Right lung (tissue), 2 donors: ENCODE measurements at regions not wholly inside any gene's neighbourhood (a gene's known extent, or its start where the extent isn't known, plus 50 kb on each side); places are given as distances from the start of the nearest gene placed in this dataset.

Experiments used
- DNase-seq, 2 donors: peaks; one replicate each; pipeline ENCODE4 v3.0.0-alpha.2; 2013

DNA sequence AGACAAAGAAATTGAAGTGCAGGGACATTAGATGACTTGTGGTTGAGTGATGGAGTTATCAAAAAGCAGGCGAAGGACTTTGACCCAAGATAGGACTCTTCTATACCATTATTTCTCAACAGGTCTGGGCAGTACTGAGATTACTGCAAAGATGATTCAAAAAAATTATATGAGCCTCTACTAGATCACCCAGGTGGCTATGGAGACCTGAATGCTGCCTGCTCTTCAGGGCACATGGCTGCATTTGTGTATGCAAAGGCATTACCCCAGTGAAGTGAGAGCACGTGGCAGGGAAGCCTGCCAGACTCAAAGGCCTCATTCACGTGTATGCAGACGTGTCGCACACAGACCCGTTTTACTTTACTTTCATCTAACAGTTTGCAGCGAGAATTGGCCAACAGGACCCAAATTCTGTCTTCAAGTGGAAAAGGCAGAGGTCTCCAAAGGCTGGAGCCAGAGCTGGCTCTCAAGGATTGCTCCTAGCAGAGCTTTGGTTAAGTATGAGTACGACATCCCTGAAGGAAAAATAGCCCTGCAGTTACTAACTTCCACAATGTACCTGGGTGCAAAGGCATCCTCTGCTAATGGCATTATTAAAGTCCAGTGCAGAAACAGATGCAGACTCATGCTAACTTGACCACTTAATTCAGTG is 113.8 kb upstream of the ARMC2 start:
- no peak for DNase-seq

DNA sequence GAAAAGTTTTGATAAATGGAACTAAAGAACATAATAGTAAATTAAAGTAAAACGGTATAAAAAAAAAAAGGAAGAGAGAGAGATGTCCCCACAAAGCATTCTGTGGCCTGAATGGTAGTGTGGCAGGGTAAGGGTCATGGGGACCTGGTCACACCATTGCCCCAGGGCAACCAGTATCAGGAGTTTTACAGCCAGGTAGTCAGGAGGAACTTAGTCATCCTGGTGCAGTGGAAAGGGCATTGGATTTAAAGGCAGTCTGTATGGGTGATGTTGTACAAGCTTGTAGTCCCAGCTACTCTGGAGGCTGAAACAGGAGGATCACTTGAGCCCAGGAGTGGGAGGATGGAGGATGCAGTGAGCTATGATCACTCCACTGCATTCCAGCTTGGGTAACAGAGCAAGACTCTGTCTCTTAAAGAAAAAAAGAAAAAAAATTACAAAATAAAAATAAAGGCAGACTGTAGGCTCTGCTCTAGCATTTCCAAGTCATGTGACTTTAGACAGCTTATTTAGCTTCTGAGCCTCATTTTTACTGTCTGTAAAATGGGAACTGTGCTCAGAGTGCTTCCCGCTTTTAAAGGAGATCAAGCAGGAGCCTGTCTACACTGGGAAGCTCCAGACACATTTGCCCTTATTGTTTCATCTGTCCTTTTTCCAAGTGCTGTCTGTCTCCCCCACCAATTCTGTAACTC is 112.8 kb upstream of the ARMC2 start:
- no peak for DNase-seq

DNA sequence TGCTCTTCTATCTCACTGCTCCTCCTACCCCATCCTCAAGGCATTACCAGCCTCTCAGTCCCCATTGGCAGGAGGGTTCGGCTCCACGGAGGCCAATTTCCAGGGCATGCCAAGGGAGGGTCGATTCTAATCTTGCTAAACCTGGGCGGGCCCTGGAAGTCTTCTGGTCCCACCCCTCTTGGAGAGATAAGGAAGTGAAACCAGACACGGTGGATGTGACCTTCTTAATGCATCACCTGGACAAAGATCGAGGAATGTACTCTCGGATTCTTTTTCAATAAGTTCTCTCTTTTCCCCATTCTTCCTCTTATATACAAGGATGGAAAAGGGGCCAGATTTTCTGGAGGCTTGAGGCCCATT is 112.2 kb upstream of the ARMC2 start:
- no peak for DNase-seq

DNA sequence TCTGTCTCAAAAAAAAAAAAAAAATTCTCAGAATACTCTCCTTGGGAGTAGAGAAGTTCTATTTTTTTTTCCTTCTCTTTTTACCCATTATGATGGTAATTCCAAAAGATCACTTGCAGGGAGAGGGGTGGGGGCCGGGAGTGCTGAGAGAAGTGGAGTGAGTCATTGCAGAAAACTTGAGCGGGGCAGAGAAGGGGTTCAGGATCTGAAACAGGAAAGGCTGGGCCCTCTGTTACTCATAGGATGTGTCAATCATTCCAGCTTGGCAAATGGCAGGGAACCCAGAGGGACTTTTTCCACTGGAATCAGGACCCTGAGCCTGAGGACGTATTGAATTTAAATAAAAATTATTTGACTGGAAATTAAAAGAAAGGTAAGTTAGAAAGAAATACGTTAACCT is 111.4 kb upstream of the ARMC2 start:
- no peak for DNase-seq

DNA sequence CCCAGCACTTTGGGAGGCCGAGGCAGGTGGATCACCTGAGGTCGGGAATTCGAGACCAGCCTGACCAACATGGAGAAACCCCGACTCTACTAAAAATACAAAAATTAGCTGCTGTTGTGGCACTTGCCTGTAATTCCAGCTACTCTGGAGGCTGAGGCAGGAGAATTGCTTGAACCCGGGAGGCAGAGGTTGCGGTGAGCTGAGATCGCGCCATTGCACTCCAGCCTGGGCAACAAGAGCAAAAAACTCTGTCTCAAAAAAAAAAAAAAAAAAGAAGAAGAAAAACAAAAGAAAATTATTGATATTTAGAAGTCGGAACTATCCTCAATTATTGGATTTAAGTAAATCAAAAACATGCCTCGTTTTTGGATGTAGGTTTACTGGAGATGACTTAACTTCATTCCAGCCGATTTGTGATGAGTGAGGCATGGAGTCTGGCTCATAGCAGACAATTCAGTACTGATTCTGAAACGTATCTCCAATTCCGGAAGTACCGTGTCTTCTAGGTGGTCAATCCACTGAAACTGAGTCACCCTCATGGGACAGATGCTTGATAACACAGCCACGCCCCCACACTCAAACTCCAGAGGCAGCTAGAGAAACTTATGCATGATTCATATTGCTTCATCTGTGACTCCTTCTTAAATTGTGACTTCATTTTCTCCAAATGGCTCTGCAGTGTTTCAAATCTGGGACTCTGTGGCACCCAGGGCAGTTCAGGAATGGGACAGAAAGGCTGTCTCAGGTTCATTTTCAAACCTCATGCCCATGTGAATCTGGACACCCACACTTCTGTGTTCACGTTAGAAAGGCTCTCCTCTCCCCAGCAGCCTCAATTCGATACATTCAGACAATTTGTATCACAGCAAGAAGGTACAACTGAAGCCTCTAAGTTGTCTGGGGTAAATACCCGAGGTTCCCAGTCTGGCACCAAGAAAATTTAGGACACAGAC is 110.4 kb upstream of the ARMC2 start:
- no peak for DNase-seq

DNA sequence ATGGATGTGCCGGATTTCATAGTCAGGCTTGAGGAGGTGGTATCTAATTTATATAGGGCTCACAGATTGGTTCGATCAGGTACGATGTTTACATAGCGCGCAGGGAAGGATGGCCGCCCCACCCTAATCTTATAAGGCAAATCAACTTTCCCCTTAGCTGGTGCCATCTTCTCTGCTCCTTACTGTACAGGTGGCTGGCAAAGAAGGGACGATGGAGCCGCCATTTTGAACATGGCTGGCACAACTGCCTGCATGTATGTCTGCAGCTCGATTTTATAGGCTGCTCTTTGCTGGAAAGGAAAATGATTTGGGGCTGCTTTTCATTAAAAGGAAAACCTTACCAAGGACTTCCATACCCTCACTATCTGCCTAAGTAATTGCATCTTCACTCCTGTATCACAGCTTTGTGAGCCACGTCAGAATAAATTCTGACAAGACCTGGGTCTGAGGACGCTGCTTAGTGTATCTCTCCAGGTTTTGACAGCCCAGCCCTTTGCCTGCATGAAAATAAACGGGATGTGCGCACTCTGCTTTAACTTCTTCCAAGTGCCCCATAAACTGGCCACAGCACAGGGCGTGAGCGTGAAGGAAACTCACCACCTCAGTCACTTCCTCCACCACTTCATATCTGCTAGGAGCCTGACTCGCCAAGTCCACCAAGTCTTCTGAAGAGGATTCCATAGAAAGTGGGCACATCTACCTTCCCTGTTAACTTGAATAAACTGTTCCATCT is 109.4 kb upstream of the ARMC2 start:
- DNase-seq = no peak

DNA sequence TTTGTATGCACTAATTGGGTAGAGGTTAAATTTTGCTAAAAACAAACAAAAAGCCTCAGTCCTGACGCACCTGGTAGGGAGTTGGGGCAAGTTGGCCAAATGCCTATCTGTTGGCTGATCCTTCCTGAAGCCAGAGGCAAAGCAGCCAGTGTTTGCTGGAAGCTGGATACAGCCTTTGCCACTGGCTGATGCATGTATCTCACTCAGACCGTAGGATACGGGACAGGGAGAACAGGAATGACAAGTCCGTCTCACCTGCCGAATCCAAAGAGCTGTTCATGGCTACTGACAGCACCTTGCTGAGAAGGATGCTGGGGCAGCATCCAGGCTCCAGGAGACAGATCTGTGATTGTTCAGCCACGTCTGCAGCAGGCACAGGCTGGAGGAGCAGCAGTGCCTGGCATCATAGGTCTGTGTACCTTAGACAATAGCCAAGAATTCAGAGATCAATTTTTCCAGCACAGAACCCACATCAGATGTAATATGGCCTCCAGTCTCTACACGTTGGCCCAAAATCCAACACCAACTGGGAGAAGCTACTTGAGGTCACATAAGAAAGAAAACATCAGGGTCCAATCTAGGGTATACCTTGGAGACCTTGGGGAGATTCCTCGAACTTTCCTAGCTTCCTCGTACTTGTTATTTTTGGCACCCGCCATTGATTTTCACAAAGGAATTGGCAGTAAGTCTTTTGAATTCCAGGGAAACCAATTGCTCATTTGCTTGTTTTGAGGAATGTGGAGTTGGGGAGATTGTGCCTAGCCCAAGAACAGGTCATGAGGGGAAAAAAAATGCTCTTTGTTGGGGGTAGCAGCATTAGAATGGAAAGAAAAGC is 108.5 kb upstream of the ARMC2 start:
- no peak for DNase-seq

DNA sequence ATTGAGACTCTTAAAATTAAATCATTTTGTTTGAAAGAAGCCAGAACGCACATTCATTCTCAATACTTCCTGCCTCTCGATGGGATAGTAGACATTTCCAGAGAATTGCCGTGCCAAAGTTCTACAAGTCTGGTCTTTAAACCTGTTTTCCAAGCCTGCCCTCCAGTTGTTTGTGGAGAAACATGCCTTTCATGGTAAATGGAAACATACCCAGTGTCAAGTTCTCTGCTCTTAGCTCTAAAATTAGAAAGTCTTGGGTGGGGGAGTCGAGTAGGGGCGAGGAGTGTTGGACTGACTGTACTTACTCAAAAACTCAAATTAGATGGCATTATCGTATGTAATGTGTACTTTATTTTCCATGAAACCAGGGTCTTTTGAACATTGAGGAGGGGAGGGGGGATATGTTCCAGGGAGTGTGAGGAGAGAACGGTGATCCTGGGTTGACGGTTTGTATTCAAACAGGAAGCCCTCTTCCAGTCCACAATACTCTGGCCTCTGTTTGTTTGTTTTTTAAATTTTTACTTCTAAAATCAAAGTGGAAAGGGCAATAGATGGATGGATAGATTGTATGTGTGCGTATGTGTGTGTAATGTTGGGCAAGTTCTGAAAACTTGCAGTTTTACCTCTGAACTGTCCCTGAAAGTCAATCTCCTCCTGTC is 106.8 kb upstream of the ARMC2 start:
- DNase-seq = no peak

DNA sequence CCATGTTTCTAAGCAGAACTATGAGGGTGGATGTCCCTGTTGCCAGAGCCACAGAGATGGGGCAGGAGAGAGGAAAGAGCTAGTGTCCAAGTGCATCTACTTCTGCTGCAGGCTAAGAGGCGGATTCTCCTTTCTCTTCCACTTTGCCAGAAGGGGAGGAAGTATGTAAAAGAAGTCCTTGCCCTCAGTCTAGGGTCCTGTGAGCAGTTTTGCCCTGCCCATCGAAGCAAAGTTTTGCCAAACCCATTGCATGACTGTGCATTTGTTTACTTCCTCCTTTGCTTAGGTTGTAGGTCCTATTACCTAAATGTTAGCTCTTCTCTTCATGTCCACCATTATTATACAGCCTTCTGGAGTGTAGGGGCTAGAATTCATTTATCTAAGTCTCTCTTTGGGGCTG is 106.2 kb upstream of the ARMC2 start:
- DNase-seq = no peak

DNA sequence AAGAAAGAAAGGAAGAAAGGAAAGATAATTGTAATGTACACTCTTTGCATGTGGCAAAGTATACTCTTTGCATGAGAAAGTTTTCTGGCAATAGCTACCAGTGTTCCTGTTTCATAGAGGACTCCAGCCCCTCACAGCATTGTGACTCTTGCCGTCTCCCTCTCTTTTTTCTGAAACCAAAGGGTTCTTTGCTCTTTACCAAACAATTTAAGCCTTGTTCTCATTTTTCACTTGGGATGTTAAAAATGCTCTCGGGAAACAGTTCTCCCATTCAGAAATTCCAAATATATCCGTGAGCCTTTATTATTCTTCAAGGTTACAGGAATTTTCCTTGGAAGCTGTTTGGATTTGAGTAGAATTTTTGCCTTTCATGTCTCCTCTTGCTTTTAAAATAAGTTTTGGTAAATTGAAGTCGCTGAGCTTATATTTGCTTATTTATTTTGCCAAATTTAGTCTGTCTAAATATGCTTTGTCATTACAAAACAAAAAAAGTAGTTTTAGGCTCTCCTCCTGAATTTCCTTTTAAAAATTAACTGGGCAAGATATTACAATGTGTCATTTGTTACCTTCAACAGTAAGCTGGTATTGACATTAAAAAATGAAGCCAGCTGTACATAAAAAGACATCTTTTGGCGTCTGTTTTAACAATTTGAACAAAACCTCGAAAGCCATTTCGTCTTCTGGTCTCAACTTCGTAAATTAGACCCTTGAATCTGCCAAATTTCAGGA is 103.8 kb upstream of the ARMC2 start:
- DNase-seq = no peak

DNA sequence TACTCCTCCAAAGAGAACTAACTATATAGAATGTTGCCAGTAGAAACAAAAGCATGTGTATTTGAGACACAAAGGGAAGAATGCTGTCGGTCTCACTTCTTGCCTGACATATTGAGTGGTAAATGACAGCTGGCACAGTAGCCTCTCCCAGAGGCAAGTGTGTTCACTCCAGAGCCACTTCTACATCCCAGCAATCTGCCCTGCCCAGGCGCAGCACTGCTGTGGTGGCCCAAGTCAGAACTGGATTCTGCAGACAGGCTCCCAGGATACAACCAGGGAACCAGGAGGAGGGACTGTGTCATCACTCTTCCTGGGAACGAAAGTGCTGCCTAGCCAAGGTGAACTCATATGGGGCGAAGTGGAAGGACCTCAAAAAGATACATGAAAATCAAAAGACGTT is 103.2 kb upstream of the ARMC2 start:
- DNase-seq = no peak

DNA sequence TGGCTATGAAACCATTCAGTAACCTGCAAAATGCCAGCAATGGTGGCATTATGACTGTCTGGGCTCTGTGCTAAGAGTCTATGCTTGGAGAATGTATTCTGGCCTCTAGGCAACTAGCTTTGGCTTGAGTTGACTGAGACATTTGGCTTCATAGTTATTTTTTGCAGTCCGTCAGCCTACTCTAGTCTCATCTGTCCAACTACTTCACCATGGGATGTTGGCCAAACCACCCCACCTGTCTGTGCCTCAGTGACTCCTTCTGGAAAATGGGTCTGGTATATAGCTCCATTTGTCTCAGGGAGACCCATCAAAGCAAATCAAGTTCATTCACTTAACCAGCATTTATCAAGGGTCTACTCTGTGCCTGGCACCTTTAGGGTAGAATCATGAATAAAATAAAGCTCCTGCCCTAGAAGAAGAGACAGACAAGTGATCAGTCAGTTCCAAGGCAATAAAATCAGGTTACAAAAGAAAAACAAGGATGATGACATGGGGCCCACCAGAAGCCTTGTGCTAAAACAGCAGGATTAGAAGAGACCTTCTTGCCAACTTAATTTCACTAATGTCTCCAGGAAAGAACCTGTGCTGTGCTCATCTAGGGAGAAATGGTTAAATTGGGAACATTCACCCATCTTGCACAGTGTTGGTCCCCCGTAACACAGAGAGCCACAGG is 102.4 kb upstream of the ARMC2 start:
- DNase-seq = no peak

DNA sequence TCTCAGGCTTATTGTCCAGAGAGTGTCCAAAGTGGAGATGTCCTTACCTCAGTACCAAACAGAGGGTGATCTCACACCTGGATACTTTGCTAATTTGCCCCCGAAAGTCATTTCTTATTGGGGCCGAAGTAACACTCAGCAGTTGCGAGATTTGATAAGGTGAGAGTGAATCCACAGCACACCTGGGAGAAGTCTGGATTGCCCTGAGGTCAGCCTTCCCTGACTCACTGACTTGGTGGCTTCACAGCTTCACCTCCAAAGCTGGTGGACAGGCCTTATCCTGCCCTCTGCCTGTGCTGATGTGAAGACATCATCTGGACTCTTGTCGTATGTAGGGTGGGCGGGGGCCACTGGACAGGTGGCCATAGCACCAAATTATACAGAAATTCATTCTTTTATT is 101.9 kb upstream of the ARMC2 start:
- no peak for DNase-seq

DNA sequence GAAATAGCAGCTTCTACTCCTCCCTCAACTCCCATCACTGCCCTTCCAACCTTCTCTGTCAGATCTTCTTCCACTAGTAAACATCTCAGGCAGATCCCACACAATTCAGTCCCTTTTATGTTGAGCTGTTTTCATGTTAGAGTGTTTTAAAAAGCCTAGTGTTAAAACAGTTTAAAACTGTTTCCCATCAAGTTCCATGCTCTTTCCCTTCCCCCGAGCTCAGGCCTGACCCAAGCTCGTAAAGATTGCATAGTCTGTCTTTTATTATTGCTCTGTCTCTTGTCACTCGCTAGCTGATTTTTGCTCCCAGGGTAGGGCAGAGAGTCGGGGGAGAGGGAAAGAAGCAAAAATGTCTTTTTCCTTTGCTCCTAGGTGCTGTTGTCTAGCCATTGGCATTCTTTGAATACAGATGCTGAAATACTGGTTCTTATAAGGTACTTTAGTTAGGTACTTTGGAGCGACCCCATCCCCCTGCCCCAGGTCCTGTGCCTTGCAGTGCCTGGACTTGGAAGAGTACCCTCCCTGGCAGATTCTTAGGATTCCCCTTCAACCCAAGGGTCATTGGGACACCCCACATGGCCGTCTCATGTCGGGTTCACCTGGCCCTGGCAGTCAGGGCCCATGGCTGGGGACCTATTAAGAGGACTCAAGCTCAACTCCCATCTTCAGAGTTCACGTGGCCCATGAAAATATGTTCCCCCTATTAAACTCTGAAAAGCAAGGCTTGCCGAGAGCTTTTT is 101.2 kb upstream of the ARMC2 start:
- no peak for DNase-seq

DNA sequence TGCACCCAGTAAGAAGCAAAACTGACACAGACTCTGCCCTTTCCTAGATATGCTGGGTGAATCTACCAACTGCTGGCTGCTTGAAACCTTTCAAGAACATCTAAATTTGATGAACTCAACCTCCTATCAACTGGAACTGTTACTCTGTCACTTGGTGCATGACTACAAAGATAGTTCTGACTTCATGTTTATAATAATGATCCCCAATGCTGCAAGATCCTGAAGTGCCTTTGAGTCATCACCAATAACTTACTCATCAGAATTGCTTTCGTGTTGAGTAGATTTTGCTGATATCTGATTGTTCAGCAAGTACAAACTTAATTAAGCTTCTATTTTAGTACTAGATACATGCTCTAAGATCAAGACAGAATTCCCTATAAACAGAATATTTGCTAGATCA is 100.2 kb upstream of the ARMC2 start:
- DNase-seq = no peak

DNA sequence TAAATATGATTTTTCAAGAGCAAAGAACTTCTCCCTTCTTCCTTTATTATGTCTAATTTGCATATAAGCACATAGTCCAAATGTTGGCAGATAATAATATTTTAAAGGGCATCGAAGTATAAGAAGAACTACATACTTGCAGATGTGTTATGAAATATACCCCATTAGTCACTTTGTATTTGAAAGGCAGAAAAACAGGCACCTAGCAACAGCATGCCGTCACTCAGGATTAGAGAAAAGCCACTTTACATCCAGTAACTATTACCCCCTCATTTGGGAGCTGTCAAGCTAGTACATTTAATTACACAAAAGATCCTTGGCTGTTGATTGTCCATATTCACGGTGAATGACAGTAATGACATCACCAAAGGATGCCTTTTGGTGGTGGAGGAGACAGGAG is 99.3 kb upstream of the ARMC2 start:
- no peak for DNase-seq

DNA sequence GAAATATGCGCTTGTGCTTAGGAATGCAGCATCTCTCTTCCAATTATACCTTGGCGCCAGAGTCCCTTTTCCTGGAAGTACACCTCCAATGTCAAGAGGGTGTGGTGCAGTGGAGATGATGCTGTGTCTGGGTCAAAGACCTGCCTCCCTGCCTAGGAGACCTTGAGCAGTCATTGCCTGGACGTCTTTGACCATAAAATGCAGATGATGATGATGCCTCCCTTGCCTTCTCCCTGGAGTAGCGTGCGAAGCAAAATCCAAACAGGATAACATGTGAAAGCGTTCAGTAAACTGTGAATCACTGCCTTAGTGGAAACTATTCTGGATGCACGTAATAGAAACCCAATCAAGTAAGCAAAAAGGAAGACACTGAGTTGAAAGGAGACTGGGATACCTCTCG is 97.4 kb upstream of the ARMC2 start:
- DNase-seq = no peak

DNA sequence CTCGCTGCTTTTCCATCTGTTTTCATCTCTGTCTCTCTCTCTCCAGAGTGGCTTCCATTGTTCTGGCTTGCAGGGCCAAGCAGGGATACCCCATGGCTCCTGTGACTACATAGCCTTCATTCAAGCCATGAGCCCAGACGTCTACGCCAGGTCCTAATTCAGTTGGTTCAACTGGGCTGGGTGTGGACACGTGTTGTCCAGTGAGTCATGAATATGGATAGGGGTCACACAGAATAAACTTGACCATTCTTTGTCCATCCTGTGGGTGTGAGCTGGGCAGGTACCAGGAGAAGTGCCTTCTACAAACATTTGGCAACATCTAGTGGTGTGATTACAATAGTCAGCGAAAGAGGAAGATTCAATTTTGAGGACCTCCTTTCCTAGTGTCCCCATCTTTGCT is 96.9 kb upstream of the ARMC2 start:
- DNase-seq = no peak
